ENCODE measurements at regions not wholly inside any gene's neighbourhood (a gene's known extent, or its start where the extent isn't known, plus 50 kb on each side); places are given as distances from the start of the nearest gene placed in this dataset.

DNA sequence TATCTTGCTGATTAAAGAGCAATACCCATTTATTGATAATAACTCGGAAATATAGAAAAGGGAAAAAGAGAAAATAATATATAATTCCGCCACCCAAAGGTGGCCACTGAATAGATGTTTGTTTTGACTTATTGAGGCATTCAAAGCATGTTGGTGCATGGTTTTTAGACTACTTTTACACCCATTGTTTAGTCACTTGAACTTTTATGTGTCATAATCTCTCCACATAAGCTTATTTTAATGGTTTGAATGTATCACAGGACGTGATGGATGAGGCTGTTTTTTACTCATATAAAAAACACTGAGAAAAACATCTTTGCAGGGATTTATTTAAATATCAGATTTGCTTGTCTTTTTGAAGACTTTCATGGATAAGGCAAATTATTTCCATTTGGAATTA lies 120.4 kb downstream of the ACKR3 start:
- DNase-seq (ENCODE audit: low read depth in 2 of 2): no peak

DNA sequence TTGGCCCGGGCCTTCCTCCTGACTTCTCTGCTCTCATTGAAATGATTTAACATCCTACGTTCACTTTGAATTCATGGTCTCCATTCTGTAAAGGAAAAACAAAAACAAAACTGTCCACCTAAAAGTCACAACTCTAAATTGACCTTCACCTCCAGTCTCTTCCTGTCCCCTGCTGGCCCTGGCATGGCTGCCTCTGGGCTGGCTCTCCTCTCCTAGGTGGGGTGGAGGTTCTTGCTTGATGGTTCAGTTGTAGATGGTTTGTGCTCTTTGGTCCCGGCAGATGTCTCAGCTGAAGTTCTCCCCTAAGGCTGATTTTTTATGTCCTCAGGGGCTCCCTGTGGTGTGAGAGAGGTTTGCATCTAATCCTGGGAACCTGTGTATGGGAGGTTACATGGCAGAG lies 121.1 kb downstream of the ACKR3 start:
- no peak for DNase-seq (ENCODE audit: low read depth in 2 of 2)

DNA sequence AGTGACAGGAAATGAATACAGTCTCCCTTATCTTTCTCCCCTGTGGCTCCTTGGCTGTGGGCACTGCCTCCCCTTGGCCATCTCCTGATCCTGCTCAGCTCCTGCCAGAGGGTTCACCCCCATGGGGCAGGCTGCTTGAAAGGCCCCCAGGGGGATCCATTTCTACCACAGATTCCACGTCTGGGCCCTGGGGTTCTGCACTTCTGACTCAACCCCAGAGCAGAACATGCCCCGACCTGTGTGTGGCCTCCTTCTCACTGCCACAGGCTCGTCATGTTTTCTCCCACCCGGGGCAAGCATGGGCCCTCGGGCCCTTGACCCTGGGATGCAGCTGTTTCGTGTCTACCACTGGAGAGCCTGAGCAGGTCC lies 122.2 kb downstream of the ACKR3 start:
- DNase-seq (ENCODE audit: low read depth in 2 of 2): no peak

DNA sequence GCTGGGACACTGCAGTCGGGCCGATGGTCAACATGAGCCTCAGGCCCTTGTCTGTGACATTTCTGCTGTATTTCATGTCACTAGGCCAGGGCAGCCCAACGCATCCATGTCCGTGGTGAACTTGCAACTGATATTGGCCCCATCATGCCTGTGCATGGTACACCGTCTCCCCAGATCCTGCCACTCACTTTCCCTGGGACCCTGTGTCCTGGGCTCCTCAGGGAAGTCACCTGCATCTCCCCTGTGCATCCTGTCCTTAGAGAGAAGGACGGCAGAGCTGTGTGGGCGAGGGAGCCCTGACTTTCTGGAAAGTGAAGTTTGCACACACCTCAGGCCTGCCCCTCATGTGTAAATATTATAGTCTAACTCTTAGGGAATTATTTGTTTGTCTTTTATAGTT lies 123.3 kb downstream of the ACKR3 start:
- DNase-seq (ENCODE audit: low read depth in 2 of 2): no peak

DNA sequence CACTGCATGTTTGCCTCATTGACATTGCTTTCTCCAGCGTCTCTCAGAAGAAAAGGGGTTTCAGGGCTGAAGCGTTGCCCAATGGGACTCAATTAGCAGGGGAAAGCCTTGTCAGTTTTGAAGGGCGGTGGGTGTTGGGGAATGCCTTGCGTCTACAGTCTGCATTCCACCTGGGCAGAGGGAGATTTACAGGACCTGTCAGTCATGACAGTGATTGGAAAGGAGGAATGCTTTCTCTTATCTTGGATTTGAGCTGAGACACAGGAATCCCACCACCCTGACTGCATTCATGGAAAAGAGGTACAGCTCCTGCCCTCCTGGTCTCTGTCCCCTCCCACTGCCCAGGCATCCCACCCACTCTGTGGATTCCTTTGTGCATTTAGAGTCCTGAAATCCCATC lies 123.9 kb downstream of the ACKR3 start:
- no peak for DNase-seq (ENCODE audit: low read depth in 2 of 2)

DNA sequence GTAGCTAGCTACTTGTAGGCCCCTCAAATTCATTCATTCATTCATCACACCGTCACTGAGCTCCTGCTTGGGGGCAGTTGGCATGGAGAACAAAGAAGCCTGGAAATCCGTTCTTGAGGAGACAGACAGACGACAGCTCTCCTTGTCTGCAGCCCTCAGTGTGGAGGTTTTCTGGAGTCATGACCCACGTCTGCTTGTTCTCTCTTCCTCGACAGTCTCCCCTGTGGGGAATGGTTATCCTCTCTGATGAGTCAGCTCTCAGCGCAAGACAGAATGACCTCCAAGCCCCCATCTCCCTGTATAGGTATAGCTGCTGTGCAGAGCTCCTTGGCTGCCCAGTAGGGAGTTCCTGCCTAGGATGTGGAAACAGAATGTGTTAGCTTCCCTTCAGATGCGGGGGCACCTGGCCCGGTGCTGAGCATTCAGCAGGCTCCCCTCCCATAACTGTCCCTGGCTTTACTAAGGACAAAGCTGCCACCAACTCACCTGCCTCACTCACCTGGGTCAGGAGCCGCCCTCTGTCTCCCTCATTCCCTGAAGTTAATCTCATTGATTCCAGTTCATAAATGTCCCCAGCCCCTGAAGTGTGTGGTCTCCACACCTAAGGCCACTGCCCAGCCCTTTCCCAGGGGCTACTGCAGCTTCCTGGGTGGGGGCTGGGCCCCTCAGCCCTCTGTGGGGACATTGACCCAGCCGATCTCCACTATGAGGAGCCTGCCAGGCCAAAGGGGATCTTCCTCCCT lies 124.7 kb downstream of the ACKR3 start:
- DNase-seq (ENCODE audit: low read depth in 2 of 2): no peak

DNA sequence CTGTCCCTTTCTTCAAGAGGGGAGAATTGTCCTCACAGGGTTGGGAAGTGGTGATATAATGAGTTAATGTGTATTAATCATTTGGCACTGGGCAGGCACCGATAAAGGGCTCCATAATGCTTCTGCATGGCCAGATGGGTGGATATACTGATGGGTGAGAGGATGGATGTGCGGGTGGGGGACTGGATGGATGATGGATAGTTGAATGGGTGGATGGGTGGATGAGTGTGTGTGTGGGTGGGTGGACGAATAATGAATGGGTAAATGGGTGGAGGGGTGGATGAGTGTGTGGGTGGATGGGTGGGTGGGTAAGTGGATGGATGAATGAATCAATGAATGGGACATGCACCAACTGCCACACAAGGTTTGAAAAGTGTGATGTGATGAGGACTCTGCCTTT lies 127.2 kb downstream of the ACKR3 start:
- DNase-seq (ENCODE audit: low read depth in 2 of 2): no peak

DNA sequence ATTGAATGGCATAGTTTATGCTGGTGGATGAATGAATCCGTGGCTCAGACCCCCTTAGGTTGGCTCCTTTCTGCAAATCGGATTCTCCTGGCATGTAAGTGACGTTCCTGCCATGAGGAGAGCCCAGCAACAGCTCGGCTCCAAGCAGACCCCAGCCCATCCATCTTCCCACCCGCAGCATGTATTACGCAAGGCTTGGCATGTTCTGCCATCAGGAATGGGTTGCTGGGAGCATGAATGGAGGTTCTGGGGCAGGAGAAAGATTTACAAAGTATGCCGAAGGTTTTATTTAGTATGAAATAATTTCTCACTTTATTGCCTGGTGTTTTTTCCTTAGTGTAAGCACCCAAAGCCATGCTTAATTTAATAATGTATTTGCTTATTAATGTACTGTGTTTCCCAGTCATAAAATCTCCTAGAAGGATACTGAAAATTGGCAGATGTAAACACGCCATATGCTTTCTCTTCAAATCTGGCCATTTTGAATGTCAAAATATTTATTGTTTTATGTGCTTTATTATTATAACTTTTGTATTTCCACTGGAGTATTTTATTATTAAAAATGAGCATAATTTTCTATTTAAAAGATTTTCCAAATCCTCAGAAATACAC lies 128.5 kb downstream of the ACKR3 start:
- DNase-seq (ENCODE audit: low read depth in 2 of 2): no peak

DNA sequence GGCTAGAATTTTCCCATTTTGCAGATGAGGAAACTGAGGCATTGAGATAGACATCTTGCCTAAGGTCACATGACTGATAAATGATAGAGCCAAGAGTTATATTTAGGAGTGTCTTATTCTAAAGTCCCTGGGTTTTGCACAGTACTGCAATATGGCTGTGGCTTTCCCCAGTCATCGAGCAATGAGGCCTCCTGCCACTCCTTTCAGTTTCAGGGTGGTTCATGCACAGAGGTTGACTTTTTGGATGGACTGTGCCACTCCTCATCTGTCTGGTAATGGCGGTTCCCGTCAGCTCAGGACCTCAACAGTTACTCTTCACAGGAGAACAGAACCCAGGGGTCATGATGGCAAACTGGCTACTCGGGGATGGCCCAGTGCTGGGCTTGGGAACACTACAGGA lies 131.1 kb downstream of the ACKR3 start:
- no peak for DNase-seq (ENCODE audit: low read depth in 2 of 2)

DNA sequence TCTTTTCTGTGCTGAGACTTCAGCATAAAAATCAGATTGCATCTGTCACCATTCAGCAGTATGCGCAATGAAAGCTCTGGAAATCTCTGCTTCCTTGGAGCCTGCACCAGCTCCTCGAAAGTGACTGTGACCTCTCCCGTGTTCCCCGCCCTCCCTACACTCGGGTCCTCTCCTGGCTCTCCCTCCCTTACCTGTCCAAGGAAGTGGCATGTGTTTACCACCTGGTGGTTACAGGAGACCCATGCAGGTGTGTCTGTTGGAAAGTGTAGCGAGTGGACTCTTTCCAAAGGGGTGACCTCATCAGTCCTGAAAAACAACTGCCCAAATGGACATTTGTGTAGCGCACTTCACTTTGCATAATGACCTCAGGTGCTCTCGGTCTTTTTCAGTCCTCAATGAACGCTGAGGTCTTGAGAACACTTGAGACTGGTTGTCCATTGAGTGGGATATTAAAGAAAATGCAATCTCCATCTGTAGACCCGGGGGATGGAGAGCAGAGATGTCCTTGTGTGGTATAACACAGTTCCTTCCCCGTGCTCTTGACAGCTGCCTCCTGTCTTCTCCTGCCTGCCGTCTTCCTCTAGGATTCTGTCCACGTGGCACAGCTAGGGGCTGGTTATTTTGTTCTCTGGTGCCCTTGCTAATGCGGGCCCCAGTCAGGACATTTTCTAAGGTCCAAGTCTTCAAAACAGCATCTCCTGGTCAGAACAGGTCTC lies 133.2 kb downstream of the ACKR3 start:
- no peak for DNase-seq (ENCODE audit: low read depth in 2 of 2)

DNA sequence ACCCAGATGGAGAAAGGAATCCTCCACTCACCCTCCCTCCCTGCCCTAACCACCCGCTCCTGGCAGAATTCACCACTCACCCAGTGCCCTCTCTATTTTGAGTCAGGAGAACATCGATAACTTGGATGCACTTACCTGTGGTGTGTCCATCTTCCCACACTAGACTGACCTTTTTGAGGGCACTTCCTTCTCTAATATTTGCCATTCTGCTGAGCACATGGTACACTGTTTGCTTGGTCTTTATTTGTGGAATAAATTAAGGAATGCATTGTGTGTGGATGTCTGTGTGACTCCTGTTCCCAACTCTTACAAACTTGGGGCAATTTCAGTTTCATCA lies 133.7 kb downstream of the ACKR3 start:
- no peak for DNase-seq (ENCODE audit: low read depth in 2 of 2)

DNA sequence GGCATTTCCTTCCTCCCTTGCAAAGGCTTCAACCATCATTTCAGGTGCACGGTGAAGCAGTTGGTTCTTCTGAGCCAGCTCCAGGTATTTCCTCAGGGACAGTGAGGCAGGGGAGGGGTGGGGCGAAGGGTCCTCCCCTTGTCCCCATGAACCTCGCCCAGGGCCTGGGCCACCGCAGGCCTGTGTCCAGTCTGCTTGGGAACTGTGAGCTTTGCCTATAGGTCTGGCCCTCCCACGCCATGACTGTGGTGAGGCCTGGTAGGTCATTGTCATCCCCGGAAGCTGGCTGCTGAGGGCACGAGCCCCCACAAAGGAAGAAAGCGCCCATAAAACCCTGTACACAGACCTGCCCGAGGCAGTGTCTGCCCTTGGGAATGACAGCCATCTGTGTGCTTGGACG lies 134.3 kb downstream of the ACKR3 start:
- DNase-seq (ENCODE audit: low read depth in 2 of 2): no peak

DNA sequence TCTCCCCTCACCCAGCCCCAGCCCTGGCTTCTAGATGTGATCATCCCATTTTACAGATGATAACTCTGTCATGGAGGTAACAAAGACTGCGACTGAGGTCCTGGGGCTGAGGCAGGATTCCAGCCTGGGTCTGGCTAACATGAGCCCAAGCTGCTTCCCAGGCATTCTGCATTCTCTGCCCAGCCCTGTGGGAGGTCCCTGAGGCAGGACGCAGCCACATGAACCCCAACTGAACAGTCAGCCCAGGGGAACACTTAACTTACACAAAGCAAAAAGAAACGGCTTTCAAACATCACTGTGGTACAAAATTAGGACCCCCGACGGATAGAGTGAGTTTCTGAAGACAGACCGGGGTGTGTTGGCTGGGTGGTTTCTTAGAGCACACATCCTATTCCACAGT lies 135.3 kb downstream of the ACKR3 start:
- DNase-seq (ENCODE audit: low read depth in 2 of 2): no peak

DNA sequence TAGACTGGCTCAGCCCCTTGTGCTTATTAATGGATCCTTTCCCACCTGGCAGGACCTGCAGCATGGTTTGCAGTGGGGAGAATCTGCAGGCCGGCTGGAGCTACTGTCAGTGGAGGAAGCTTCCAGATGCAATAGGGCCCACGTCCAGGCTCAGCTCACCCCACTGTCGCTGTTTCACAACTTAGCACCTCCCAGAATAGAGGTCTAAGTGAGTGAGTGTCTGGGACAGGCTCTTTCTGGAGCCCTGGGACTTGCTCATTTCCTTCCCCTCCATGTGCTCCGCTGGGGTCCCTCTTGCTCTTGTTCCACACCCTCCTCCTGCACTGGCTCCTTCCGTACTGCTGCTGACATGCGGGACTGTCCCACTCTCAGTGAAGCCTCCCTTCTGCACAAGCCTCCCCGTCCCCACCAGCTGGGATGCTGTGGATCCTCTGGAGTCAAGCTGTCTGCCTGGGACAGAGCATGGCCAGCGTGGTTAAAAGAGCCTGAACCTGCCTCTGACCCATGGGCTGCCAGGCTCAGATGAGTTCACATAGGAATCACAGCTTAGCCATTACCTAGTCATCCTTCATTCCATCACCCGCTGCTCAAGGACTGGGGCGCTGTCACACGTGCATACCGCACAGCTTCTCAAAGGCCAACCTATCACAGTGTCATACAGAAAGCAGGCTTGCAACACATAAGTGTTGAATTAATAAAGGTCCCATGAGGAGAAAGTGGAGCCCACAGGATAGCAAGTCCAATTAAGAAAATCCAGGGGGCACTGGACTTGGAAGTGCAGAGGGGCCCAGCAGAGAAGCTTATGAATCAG lies 135.9 kb downstream of the ACKR3 start:
- no peak for DNase-seq (ENCODE audit: low read depth in 2 of 2)

DNA sequence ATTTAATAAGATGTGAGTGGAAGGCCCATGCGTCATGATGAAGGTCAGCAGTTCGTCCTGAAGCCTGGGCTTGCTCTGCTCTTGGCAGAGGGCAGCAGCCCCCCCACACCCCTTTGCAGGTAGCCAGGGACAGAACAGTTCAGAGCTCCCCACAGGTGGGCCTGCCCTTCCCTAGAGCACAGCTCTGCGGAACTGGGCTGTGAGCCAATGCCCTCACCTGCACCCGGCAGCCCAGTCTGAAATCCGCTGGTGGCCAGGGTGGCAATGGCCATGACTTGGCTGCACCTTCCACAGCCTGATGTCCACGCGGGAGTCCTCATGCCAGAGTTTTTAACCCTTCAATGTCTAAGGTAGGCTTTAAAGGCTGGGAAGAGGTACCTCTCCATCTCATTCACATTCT lies 136.7 kb downstream of the ACKR3 start:
- DNase-seq (ENCODE audit: low read depth in 2 of 2): no peak

DNA sequence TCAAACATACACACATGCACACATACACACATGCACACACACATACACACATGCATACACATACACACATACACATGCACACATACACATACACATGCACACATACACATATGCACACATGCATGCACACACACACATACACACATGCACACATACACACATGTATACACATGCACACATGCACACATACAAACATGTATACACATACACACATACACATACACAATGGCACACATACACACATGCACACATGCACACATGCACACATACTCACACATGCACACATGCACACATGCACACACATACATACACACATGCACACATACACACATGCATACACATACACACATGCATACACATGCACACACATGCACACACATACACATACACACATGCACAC lies 137.2 kb downstream of the ACKR3 start:
- DNase-seq (ENCODE audit: low read depth in 2 of 2): no peak

DNA sequence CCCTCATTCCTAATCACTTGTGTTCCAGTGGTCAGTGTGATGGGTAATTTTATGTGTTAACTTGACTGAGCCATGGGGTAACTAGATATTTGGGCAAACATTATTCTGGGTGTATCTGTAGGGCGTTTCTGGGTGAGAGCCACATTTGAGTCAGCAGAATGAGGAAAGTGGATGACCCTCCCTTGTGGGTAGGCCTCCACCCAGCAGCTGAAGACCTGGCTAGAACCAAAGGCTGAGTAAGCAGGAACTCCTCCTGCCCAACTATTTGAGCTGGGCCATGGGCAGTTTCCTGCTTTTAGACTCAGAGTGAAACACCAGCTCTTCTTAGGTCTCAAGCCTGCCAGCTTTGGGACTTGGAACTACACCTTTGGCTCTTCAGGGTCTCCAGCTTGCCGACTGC lies 141.8 kb downstream of the ACKR3 start:
- DNase-seq (ENCODE audit: low read depth in 2 of 2): no peak

DNA sequence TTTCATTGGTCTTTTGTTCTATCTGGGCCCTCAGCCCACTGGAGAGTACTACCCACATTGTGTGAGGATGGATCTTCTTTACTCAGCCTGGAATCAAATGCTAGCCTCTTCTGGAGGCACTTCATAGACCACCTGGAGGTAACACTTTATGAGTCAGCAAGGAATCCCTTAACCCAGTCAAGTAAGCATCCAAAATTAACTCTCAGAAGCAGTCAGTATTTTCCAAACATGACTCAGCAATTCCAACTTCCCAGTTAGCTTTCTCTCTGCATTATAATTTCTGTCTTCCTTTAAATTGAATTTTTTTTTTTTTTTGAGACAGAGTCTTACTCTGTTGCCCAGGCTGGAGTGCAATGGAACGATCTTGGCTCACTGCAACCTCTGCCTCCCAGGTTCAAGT lies 142.7 kb downstream of the ACKR3 start:
- DNase-seq (ENCODE audit: low read depth in 2 of 2): no peak

DNA sequence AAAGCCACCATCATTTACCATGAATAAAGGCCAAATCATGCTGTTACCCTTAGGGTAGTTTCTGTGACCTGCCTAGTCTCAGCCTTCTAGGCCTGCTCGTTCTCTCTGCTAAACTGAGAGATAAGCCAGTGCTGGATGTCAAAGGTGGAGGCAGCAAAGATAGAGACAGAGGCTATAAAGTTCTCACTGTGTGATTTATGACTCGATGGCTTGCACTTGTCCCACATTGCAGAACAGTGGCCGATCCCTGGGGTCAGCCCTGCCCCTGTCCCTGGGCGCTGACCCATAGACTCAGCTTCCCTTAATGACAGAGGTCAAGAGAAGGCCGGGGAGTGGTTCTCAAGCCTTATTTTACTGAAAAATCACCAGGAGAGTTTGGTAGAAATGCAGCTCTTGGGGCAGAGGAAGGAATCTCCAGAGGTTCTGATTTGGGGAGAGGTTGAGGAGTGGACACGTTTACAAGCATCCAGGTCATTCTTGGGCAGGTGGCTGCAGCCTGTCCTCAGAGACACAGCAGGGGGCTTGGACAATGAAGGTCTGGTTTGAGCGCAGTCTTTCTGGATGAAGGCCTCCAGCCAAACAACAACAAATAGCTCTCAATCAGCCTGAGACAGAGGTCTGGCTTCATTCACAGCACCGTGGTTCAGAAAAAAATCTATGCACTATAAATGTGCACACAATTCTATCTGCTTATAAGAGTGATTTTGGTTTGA lies 143.5 kb downstream of the ACKR3 start:
- no peak for DNase-seq (ENCODE audit: low read depth in 2 of 2)

DNA sequence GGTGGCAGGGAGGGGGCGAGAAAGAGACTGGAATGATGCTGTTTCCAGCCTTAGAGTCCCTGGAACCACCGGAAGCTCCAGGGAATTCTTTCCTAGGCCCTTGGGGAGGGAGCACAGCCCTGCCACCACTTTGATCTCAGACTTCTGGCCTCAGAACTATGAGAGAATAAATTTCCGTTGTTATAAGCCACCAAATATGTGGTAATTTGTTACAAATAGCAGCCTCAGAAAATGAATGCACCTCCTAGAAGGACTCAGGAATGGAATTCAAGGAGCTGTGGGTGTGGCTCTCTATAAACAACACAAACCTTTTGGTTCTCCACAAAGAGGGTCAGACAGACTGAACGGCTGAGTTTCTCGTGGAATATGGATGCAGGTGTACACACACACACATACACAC lies 144.5 kb downstream of the ACKR3 start:
- DNase-seq (ENCODE audit: low read depth in 2 of 2): no peak

DNA sequence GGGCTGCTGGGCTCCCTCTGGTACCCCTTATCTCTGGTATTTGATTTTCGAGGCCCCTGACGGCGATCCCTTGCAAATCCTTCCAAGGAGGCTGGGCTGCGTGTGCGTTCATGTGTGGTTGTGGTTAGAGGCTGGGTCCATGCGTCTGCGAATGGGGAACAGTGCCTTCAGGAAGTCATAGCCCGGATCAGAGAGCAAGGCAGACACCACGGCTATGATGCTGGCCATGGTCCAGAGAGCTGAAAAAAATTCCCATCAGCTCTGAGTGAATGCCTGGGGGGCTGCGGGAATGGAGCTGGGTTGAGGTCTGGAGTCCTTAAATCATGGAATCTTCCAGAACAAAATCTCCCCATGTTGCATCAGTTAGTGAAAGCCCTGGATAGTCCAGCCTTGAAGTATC lies 145.5 kb downstream of the ACKR3 start:
- no peak for DNase-seq (ENCODE audit: low read depth in 2 of 2)

DNA sequence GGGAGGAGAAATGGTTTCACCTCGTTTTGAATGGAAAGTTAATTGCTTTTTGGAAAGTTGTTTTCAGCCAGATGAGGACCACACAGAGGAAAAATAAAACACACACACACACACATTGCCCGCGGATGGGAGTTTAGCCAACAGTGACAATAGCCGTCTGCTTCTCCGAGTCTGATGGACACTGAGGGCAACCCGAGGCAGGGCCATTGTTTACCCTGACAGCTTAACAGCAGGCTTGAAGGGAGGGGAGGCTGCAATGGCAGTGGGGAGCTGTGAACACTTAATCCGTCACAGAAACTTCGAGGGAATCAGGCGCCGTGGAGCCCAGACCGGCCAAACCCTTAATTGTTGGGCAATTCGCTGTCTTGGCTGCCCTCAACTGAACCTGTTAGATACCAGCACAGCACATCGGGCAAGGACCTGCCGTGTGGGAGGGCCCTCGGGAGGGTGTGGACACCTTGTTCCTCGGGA lies 145.9 kb downstream of the ACKR3 start:
- no peak for DNase-seq (ENCODE audit: low read depth in 2 of 2)
